H9 (cell line): ENCODE measurements at regions not wholly inside any gene's neighbourhood (a gene's known extent, or its start where the extent isn't known, plus 50 kb on each side); places are given as distances from the start of the nearest gene placed in this dataset.

Experiments used
- DNase-seq: peaks from one replicate; pipeline ENCODE4 v3.0.0-alpha.2; 2017
- H2AFZ ChIP-seq: one replicate; pipeline ENCODE4 v1.6.1; 2013; ENCODE audit warnings: mild to moderate bottlenecking, low read length, control low read depth, moderate library complexity
- H2AK5ac ChIP-seq: 2 replicates; pipeline ENCODE4 v1.6.1; 2013; ENCODE audit warnings: low read length, control low read depth, mixed read lengths; ENCODE audit not compliant: insufficient read length
- H2BK120ac ChIP-seq: one replicate; pipeline ENCODE4 v1.6.1; 2013; ENCODE audit warnings: low read depth, mild to moderate bottlenecking, low read length, control low read depth, inconsistent platforms; ENCODE audit not compliant: poor library complexity, severe bottlenecking
- H2BK12ac ChIP-seq: 2 replicates; pipeline ENCODE4 v1.6.1; 2013; ENCODE audit warnings: low read length, control low read depth, mixed read lengths, low read depth; ENCODE audit not compliant: insufficient read length
- H2BK15ac ChIP-seq: 2 replicates; pipeline ENCODE4 v1.6.1; 2013; ENCODE audit warnings: low read depth, low read length, control low read depth
- H2BK20ac ChIP-seq: one replicate; pipeline ENCODE4 v1.6.1; 2013; ENCODE audit warnings: low read depth, mild to moderate bottlenecking, low read length, control low read depth, inconsistent platforms; ENCODE audit not compliant: poor library complexity, severe bottlenecking
- H2BK5ac ChIP-seq: 2 replicates; pipeline ENCODE4 v1.6.1; 2013; ENCODE audit warnings: low read length, control low read depth, mixed read lengths; ENCODE audit not compliant: insufficient read length
- H3K14ac ChIP-seq: 2 replicates; pipeline ENCODE4 v1.6.1; 2013; ENCODE audit warnings: low read length, control low read depth; ENCODE audit not compliant: insufficient read depth
- H3K18ac ChIP-seq: 2 replicates; pipeline ENCODE4 v1.6.1; 2013; ENCODE audit warnings: low read depth, mild to moderate bottlenecking, mixed read lengths, low read length, control low read depth; ENCODE audit not compliant: insufficient read length
- H3K23ac ChIP-seq: 2 replicates; pipeline ENCODE4 v1.6.1; 2013; ENCODE audit warnings: low read length, control low read depth, mixed read lengths, low read depth; ENCODE audit not compliant: insufficient read length
- H3K23me2 ChIP-seq: 2 replicates; pipeline ENCODE4 v1.6.1; 2013; ENCODE audit warnings: low read depth, mild to moderate bottlenecking, mixed read lengths, low read length, control low read depth; ENCODE audit not compliant: insufficient read length, poor library complexity, severe bottlenecking
- H3K27ac ChIP-seq: 2 replicates; pipeline ENCODE4 v1.5.1; 2013; ENCODE audit warnings: low read length, control low read depth, mixed read lengths, low read depth; ENCODE audit not compliant: insufficient read length
- H3K27me3 ChIP-seq: 2 replicates; pipeline ENCODE4 v1.6.1; 2013; ENCODE audit warnings: low read length, control low read depth, inconsistent platforms; ENCODE audit not compliant: insufficient read depth
- H3K4ac ChIP-seq: 2 replicates; pipeline ENCODE4 v1.6.1; 2013; ENCODE audit warnings: low read depth, mild to moderate bottlenecking, control low read depth, inconsistent platforms, low read length, moderate library complexity
- H3K4me1 ChIP-seq: 2 replicates; pipeline ENCODE4 v1.6.1; 2013; ENCODE audit warnings: low read length, control low read depth, inconsistent platforms; ENCODE audit not compliant: insufficient read depth
- H3K4me2 ChIP-seq: 2 replicates; pipeline ENCODE4 v1.6.1; 2013; ENCODE audit warnings: low read length, control low read depth, mixed read lengths; ENCODE audit not compliant: insufficient read length, insufficient read depth
- H3K56ac ChIP-seq: 2 replicates; pipeline ENCODE4 v1.6.1; 2013; ENCODE audit warnings: low read depth, mild to moderate bottlenecking, mixed read lengths, low read length, control low read depth; ENCODE audit not compliant: insufficient read length
- H3K79me1 ChIP-seq: 2 replicates; pipeline ENCODE4 v1.6.1; 2013; ENCODE audit warnings: low read depth, mild to moderate bottlenecking, moderate library complexity, low read length, control low read depth, inconsistent platforms; ENCODE audit not compliant: insufficient read depth, poor library complexity, severe bottlenecking
- H3K79me2 ChIP-seq: 2 replicates; pipeline ENCODE4 v1.6.1; 2013; ENCODE audit warnings: low read length, control low read depth, inconsistent platforms; ENCODE audit not compliant: insufficient read depth
- H3K9ac ChIP-seq: 2 replicates; pipeline ENCODE4 v1.6.1; 2013; ENCODE audit warnings: low read length, control low read depth, mixed read lengths; ENCODE audit not compliant: insufficient read length; ENCODE audit errors: extremely low read depth
- H3K9me3 ChIP-seq: one replicate; pipeline ENCODE4 v1.6.1; 2013; ENCODE audit warnings: low read depth, low read length, inconsistent platforms; ENCODE audit not compliant: control insufficient read depth
- H3T11ph ChIP-seq: one replicate; pipeline ENCODE4 v1.6.1; 2013; ENCODE audit warnings: mild to moderate bottlenecking, low read length, control low read depth, inconsistent platforms
- H4K20me1 ChIP-seq: one replicate; pipeline ENCODE4 v1.6.1; 2013; ENCODE audit not compliant: control insufficient read depth, insufficient read length, insufficient read depth
- H4K5ac ChIP-seq: 2 replicates; pipeline ENCODE4 v1.6.1; 2013; ENCODE audit warnings: low read depth, mild to moderate bottlenecking, mixed read lengths, low read length, control low read depth; ENCODE audit not compliant: insufficient read length
- H4K8ac ChIP-seq: replicated peaks from 2 replicates; pipeline ENCODE4 v1.6.1; 2013; ENCODE audit warnings: low read length, control low read depth, mixed read lengths, low read depth; ENCODE audit not compliant: insufficient read length
- H4K91ac ChIP-seq: 2 replicates; pipeline ENCODE4 v1.6.1; 2013; ENCODE audit warnings: low read depth, mild to moderate bottlenecking, moderate library complexity, mixed read lengths, low read length, control low read depth; ENCODE audit not compliant: insufficient read length
- H3K27ac Mint-ChIP-seq, 3 experiments: 2 replicates in 2 of 3; 3 replicates in 1 of 3; pipeline ENCODE4 v1.8.0; 2020 to 2021; ENCODE audit warnings: mixed read lengths in 3 of 3, mild to moderate bottlenecking in 1 of 3, moderate library complexity in 1 of 3
- H3K27me3 Mint-ChIP-seq: 2 replicates; pipeline ENCODE4 v1.8.0; 2021; ENCODE audit warnings: low read depth, mild to moderate bottlenecking, moderate library complexity, mixed read lengths
- H3K36me3 Mint-ChIP-seq, 3 experiments: 2 replicates in 2 of 3; 3 replicates in 1 of 3; pipeline ENCODE4 v1.8.0; 2020 to 2021; ENCODE audit warnings: low read depth in 3 of 3, mixed read lengths in 3 of 3; ENCODE audit not compliant: insufficient read depth in 1 of 3
- H3K4me1 Mint-ChIP-seq, 2 experiments: 2 replicates each; pipeline ENCODE4 v1.8.0; 2020; ENCODE audit warnings: mixed read lengths in 2 of 2
- H3K4me3 Mint-ChIP-seq, 2 experiments: 2 replicates in 1 of 2; 3 replicates in 1 of 2; pipeline ENCODE4 v1.8.0; 2020 to 2021; ENCODE audit warnings: mild to moderate bottlenecking in 2 of 2, mixed read lengths in 2 of 2, moderate library complexity in 1 of 2
- H3K9me3 Mint-ChIP-seq, 2 experiments: 2 replicates in 1 of 2; 3 replicates in 1 of 2; pipeline ENCODE4 v1.8.0; 2020; ENCODE audit warnings: mild to moderate bottlenecking in 2 of 2, mixed read lengths in 2 of 2, moderate library complexity in 1 of 2
- WGBS: extraction: QIAGEN DNeasy Blood & Tissue Kit; methylation state at CpG from one replicate; pipeline ENCODE4 v1.1.7; 2013; ENCODE audit warnings: missing lambda C conversion rate, low lambda C conversion rate, mixed read lengths; ENCODE audit not compliant: insufficient read length; ENCODE audit errors: extremely low coverage; 5-methylcytosine and 5-hydroxymethylcytosine counted together
- TF ChIP-seq, protein P1 (sequence below): fragments of 200-600 bp; sonication (generic); conservative IDR thresholded peaks from 3 replicates; pipeline ENCODE4 v1.8.0; 2021; ENCODE audit warnings: antibody characterized with exemption, mild to moderate bottlenecking

GRCh38 chr9:89920951-89921350 is 316.1 kb downstream of the GADD45G start:
- Histone ChIP-seq H3K18ac (no peak overlapping the region), H2BK5ac (no peak overlapping the region), H3K9ac (no peak overlapping the region), H3K4ac (no peak overlapping the region), H2BK15ac (no peak overlapping the region), H3K23ac (no peak overlapping the region), H2BK12ac (no peak overlapping the region), H3K27ac (no peak overlapping the region), H4K8ac (no peak overlapping the region), H3K14ac (no peak overlapping the region), H2BK120ac (no peak overlapping the region), H3K79me2 (no peaks in the 10 kb centered on the region), H2BK20ac (no peak overlapping the region), H3K4me2 (no peak overlapping the region), H3K23me2 (no peaks in the 10 kb centered on the region), H3K27me3 (no peaks in the 10 kb centered on the region; the same call in 1 of the 2 replicates), H4K5ac (no peak overlapping the region), H2AFZ (no peak overlapping the region), H3T11ph (no peak overlapping the region), H4K91ac (no peak overlapping the region), H3K9me3 (no peaks in the 10 kb centered on the region), H4K20me1 (no peaks in the 10 kb centered on the region), H3K4me1 (peaks cover 4% of the 10 kb centered on the region), H3K56ac (no peak overlapping the region), H3K79me1 (no peaks in the 10 kb centered on the region), H2AK5ac (no peak overlapping the region)
- WGBS, result no CpG with 5 or more reads among the region's 8 CpGs
- DNase-seq, result no peak
- Mint-ChIP-seq H3K4me3 (no peak overlapping the region), H3K9me3 (no peaks in the 10 kb centered on the region; a peak in 2 of 5 replicates), H3K27me3 (peaks cover 7% of the 10 kb centered on the region), H3K36me3 (no peaks in the 10 kb centered on the region), H3K27ac (no peak overlapping the region), H3K4me1 (peaks cover 20 to 44% of the 10 kb centered on the region in 2 experiments)
- TF ChIP-seq, protein P1, sequence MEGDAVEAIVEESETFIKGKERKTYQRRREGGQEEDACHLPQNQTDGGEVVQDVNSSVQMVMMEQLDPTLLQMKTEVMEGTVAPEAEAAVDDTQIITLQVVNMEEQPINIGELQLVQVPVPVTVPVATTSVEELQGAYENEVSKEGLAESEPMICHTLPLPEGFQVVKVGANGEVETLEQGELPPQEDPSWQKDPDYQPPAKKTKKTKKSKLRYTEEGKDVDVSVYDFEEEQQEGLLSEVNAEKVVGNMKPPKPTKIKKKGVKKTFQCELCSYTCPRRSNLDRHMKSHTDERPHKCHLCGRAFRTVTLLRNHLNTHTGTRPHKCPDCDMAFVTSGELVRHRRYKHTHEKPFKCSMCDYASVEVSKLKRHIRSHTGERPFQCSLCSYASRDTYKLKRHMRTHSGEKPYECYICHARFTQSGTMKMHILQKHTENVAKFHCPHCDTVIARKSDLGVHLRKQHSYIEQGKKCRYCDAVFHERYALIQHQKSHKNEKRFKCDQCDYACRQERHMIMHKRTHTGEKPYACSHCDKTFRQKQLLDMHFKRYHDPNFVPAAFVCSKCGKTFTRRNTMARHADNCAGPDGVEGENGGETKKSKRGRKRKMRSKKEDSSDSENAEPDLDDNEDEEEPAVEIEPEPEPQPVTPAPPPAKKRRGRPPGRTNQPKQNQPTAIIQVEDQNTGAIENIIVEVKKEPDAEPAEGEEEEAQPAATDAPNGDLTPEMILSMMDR, result no peak
